HepG2 (cell line): ENCODE measurements at regions not wholly inside any gene's neighbourhood (a gene's known extent, or its start where the extent isn't known, plus 50 kb on each side); places are given as distances from the start of the nearest gene placed in this dataset.

ENCODE experiments used
- ATAC-seq: fragments of 200-7000 bp; cut with Tn5 transposase; 3 replicates; pipeline ENCODE4 v1.9.1; 2020; ENCODE audit warnings: mild to moderate bottlenecking, moderate library complexity
- BruUV-seq: library from RNA; stranded (reverse); fragments of 400-500 nt; replicated peaks from 2 replicates; lab custom pipeline; 2021; lab: Mats Ljungman, UMichigan
- CTCF ChIA-PET: fragments of 300-600 bp; formaldehyde crosslinking; extraction: SDS; loops from one replicate; lab custom pipeline; 2021; ENCODE audit warnings: low total read pairs, inconsistent platforms, low intra/inter-chr PET ratio; lab: Yijun Ruan, JAX
- POLR2A ChIA-PET: fragments of 350-600 bp; sonication (Branson Sonifier 250); formaldehyde crosslinking; loops from one replicate; lab custom pipeline; 2020; ENCODE audit warnings: antibody characterized with exemption, inconsistent platforms; lab: Yijun Ruan, JAX
- DNase-seq: peaks from one replicate; pipeline ENCODE4 v3.0.0-alpha.2; 2015; ENCODE audit warnings: low spot score
- FAIRE-seq: peaks from 3 replicates; lab custom pipeline; 2011; peaks lifted over from hg19 to GRCh38; lab: Jason Lieb, UNC
- H2AFZ ChIP-seq: one replicate; pipeline ENCODE4 v1.6.1; 2011; ENCODE audit warnings: low read length, inconsistent platforms
- H3K27ac ChIP-seq: fragments of 300-600 bp; 3 replicates; pipeline ENCODE4 v1.8.0; 2011; ENCODE audit warnings: mixed run types, mild to moderate bottlenecking, mixed read lengths, low read length, inconsistent platforms; ENCODE audit not compliant: insufficient read depth; ENCODE audit errors: extremely low read length
- H3K27me3 ChIP-seq, 2 experiments: fragments of 200-600 bp in 1 of 2; 2 replicates in 1 of 2; 3 replicates in 1 of 2; pipeline versions ENCODE4 v1.6.0 to v1.8.0; 2011; ENCODE audit warnings: low read length in 2 of 2, mild to moderate bottlenecking in 2 of 2, moderate library complexity in 2 of 2, inconsistent platforms in 1 of 2; ENCODE audit not compliant: insufficient read depth in 2 of 2, control insufficient read depth in 1 of 2
- H3K36me3 ChIP-seq, 2 experiments: fragments of 200-600 bp in 1 of 2; replicated peaks in 1 of 2; 2 replicates in 1 of 2; 3 replicates in 1 of 2; pipeline versions ENCODE4 v1.5.1 to v1.8.0; 2011; ENCODE audit warnings: low read length in 2 of 2, inconsistent platforms in 1 of 2; ENCODE audit not compliant: insufficient read depth in 2 of 2, control insufficient read depth in 1 of 2
- H3K4me1 ChIP-seq: 2 replicates; pipeline ENCODE4 v1.5.1; 2012; ENCODE audit warnings: low read length, inconsistent platforms; ENCODE audit not compliant: insufficient read depth
- H3K4me2 ChIP-seq: 2 replicates; pipeline ENCODE4 v1.6.0; 2011; ENCODE audit warnings: low read depth, low read length, inconsistent platforms
- H3K4me3 ChIP-seq, 3 experiments: fragments of 200-600 bp in 1 of 3; sonication (generic), shearing (Covaris generic) in 1 of 3; replicated peaks in 1 of 3; 2 replicates each; pipeline ENCODE4 v1.5.1; 2011 to 2016; ENCODE audit warnings: low read length in 3 of 3, inconsistent platforms in 2 of 3, low read depth in 2 of 3, mild to moderate bottlenecking in 2 of 3, control low read depth in 1 of 3, mixed read lengths in 1 of 3; ENCODE audit not compliant: insufficient read depth in 1 of 3
- H3K79me2 ChIP-seq: one replicate; pipeline ENCODE4 v1.6.1; 2011; ENCODE audit warnings: low read length, inconsistent platforms; ENCODE audit not compliant: insufficient read depth
- H3K9ac ChIP-seq: 2 replicates; pipeline ENCODE4 v1.6.0; 2011; ENCODE audit warnings: mild to moderate bottlenecking, low read depth, low read length, inconsistent platforms; ENCODE audit not compliant: insufficient read depth
- H3K9me3 ChIP-seq: 2 replicates; pipeline ENCODE4 v1.5.1; 2012; ENCODE audit warnings: mild to moderate bottlenecking, low read length
- H4K20me1 ChIP-seq: 2 replicates; pipeline ENCODE4 v1.6.0; 2011; ENCODE audit warnings: inconsistent platforms, mild to moderate bottlenecking, low read length, moderate library complexity; ENCODE audit not compliant: insufficient read depth
- ARNTL ChIP-seq: sonication (generic); formaldehyde crosslinking; IDR thresholded peaks from 2 replicates; pipeline ENCODE4 v1.4.0; 2020; ENCODE audit warnings: mild to moderate bottlenecking, missing genetic modification reagents
- CC2D1A ChIP-seq: sonication (generic); formaldehyde crosslinking; IDR thresholded peaks from 2 replicates; pipeline ENCODE4 v1.8.1; 2023; ENCODE audit warnings: mild to moderate bottlenecking, missing genetic modification reagents
- GTF3A ChIP-seq: sonication (generic); formaldehyde crosslinking; conservative IDR thresholded peaks from 2 replicates; pipeline ENCODE4 v1.4.0; 2020; ENCODE audit warnings: mild to moderate bottlenecking, missing genetic modification reagents
- NCOR1 ChIP-seq: fragments of 200-600 bp; sonication (generic); IDR thresholded peaks from 2 replicates; pipeline ENCODE4 v1.7.0; 2017; ENCODE audit warnings: antibody characterized with exemption, low read length, borderline replicate concordance
- ZBTB40 ChIP-seq, 2 experiments: fragments of 450-650 bp in 1 of 2; sonication (generic) in 1 of 2; formaldehyde crosslinking in 1 of 2; IDR thresholded peaks; 2 replicates each; pipeline versions ENCODE4 v1.6.1 to v1.8.0; 2016 to 2022; ENCODE audit warnings: antibody characterized with exemption in 1 of 2, mild to moderate bottlenecking in 1 of 2, missing genetic modification reagents in 1 of 2
- ZGPAT ChIP-seq: IDR thresholded peaks from 2 replicates; pipeline ENCODE4 v1.6.1; 2016; ENCODE audit warnings: mild to moderate bottlenecking
- ZNF274 ChIP-seq: sonication (generic); formaldehyde crosslinking; IDR thresholded peaks from 2 replicates; pipeline ENCODE4 v1.5.1; 2020; ENCODE audit warnings: mild to moderate bottlenecking, missing genetic modification reagents
- ZNF335 ChIP-seq: sonication (generic); formaldehyde crosslinking; IDR thresholded peaks from 2 replicates; pipeline ENCODE4 v1.4.0; 2020; ENCODE audit warnings: missing genetic modification reagents
- ZNF382 ChIP-seq: sonication (generic); formaldehyde crosslinking; IDR thresholded peaks from 2 replicates; pipeline ENCODE4 v1.5.0; 2020; ENCODE audit warnings: missing genetic modification reagents, mild to moderate bottlenecking, borderline replicate concordance
- ZNF567 ChIP-seq: sonication (generic); formaldehyde crosslinking; IDR thresholded peaks from 2 replicates; pipeline ENCODE4 v1.8.1; 2023; ENCODE audit warnings: mild to moderate bottlenecking, missing genetic modification reagents, borderline replicate concordance
- ZZZ3 ChIP-seq: sonication (generic); formaldehyde crosslinking; IDR thresholded peaks from 2 replicates; pipeline ENCODE4 v1.4.0; 2020; ENCODE audit warnings: missing genetic modification reagents, mild to moderate bottlenecking, borderline replicate concordance
- WGBS: methylation state at CpG from one replicate; pipeline ENCODE4 v1.1.6; 2017; ENCODE audit warnings: low lambda C conversion rate; 5-methylcytosine and 5-hydroxymethylcytosine counted together
- in situ Hi-C: cut with HindIII; loops from 2 replicates; pipeline ENCODE4 v1.10.0; 2017; ENCODE audit warnings: low pct_unique_long_range_greater_than_20kb; ENCODE audit not compliant: extremely low pct_ligation_motif_present
- intact Hi-C: fragments of 100-400 bp; cut with micrococcal nuclease; formaldehyde crosslinking; loops from one replicate; pipeline ENCODE4 v1.10.0; 2022; ENCODE audit not compliant: unreplicated experiment

DNA sequence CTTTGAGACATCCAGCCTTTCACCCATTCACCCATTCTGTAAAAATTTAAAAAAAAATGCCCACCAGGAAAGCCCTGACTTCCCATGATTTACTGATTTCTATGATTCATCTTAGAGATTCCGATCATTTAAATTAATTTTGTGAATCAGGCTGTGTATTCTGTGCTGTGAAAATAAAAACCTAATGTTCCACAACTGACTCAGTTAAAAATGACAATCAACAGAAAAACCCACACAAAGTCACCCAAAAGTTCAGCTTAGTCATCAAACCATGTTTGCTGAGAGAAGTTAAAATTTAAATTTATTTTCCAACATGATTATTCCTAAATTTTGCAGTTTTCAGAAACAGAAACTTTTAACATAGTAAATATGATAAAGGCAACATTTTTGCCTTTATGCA, 509.9 kb downstream of the TENT5A start:
- ChIA-PET POLR2A (no interaction called here), CTCF (interaction anchor here (1.7 kb wide), 1 partner anchor 223 kb away, joined by 9 read pairs; no protein-coding TSS in a partner anchor)
- H3K4me3 ChIP-seq = no peak overlapping the region
- WGBS = 55% methylated on average over 1 of the region's 1 CpG
- no peak overlapping the region for H2AFZ ChIP-seq
- no peak overlapping the region for H3K9ac ChIP-seq
- H3K9me3 ChIP-seq = peaks cover 4% of the 10 kb centered on the region; the same call in 1 of the 2 replicates
- H3K4me1 ChIP-seq = no peaks in the 10 kb centered on the region
- DNase-seq (no peak), FAIRE-seq (no peak), ATAC-seq (no peak)
- no TSS peak for BruUV-seq
- in situ Hi-C loops (loop anchor here (25.0 kb wide), 2 partner anchors 220 to 770 kb away; no protein-coding TSS in a partner anchor), intact Hi-C loops (no loop called here)
- no peak overlapping the region for H3K4me2 ChIP-seq
- no peaks in the 10 kb centered on the region for H4K20me1 ChIP-seq
- no peaks in the 10 kb centered on the region for H3K36me3 ChIP-seq
- H3K79me2 ChIP-seq = no peaks in the 10 kb centered on the region
- H3K27me3 ChIP-seq = no peaks in the 10 kb centered on the region
- H3K27ac ChIP-seq = no peak overlapping the region
- TF ChIP-seq CC2D1A (no peak), NCOR1 (no peak), ZGPAT (no peak), ZNF335 (CRISPR knock-in tag) (no peak), ZNF382 (no peak), ZNF274 (CRISPR knock-in tag) (no peak), ZNF567 (no peak), ZZZ3 (CRISPR knock-in tag) (no peak), ARNTL (CRISPR knock-in tag) (no peak), ZBTB40 (IDR thresholded peaks at IDR 0.05) (no peak), ZBTB40 (CRISPR knock-in tag; IDR thresholded peaks at IDR 0.05) (no peak), GTF3A (CRISPR knock-in tag) (no peak)
